HUDEP-2 (cell line): ENCODE measurements at regions not wholly inside any gene's neighbourhood (a gene's known extent, or its start where the extent isn't known, plus 50 kb on each side); places are given as distances from the start of the nearest gene placed in this dataset.
A peak's percentile ranks its signal among the peaks of the same experiment; 100 is the strongest.

Experiments used
- DNase-seq, 76 experiments: peaks; one replicate each; lab custom pipeline; 2025; ENCODE audit not compliant: unreplicated experiment in 76 of 76; lab: John Stamatoyannopoulos, UW

- no peak for DNase-seq
Measured at GRCh38 chr21:28272272-28272992, 720.2 kb downstream of the LTN1 start.

- no peak for DNase-seq
Measured at GRCh38 chr21:28269173-28269572, 723.5 kb downstream of the LTN1 start.

GRCh38 chr21:28268685-28269084, 724.0 kb downstream of the LTN1 start:
- DNase-seq, result no peak

- no peak for DNase-seq
Measured at GRCh38 chr21:28267449-28267848, 725.2 kb downstream of the LTN1 start.

GRCh38 chr21:28266061-28266460, 726.6 kb downstream of the LTN1 start:
- DNase-seq, result no peak

GRCh38 chr21:28263974-28264373, 728.7 kb downstream of the LTN1 start:
- no peak for DNase-seq

GRCh38 chr21:28261298-28261697, 731.4 kb downstream of the LTN1 start:
- DNase-seq, result no peak

GRCh38 chr21:28257276-28257675, 735.4 kb downstream of the LTN1 start:
- no peak for DNase-seq

- DNase-seq, result no peak
Measured at GRCh38 chr21:28256837-28257236, 735.8 kb downstream of the LTN1 start.

GRCh38 chr21:28256420-28256831, 736.3 kb downstream of the LTN1 start:
- DNase-seq, result no peak

- no peak for DNase-seq
Measured at GRCh38 chr21:28253961-28254360, 738.7 kb downstream of the LTN1 start.

- DNase-seq, result no peak
Measured at GRCh38 chr21:28253338-28253737, 739.3 kb downstream of the LTN1 start.

GRCh38 chr21:28252928-28253327, 739.7 kb downstream of the LTN1 start:
- no peak for DNase-seq

GRCh38 chr21:28250946-28251345, 741.7 kb downstream of the LTN1 start:
- no peak for DNase-seq

GRCh38 chr21:28247454-28248020, 745.1 kb downstream of the LTN1 start:
- no peak for DNase-seq

- DNase-seq, result no peak
Measured at GRCh38 chr21:28240586-28240985, 752.1 kb downstream of the LTN1 start.

GRCh38 chr21:28239340-28239739, 753.3 kb downstream of the LTN1 start:
- DNase-seq, result no peak

GRCh38 chr21:28237661-28238060, 755.0 kb downstream of the LTN1 start:
- DNase-seq, result no peak

- DNase-seq, result no peak
Measured at GRCh38 chr21:28235169-28235895, 757.3 kb downstream of the LTN1 start.

- peak in 4 of 76 experiments; percentile 6 to 35 (median 16) for DNase-seq
Measured at GRCh38 chr21:28234326-28234725, 758.4 kb downstream of the LTN1 start.

- DNase-seq, result no peak
Measured at GRCh38 chr21:28233536-28234220, 759.0 kb downstream of the LTN1 start.
